WERI-Rb-1 (cell line): ENCODE measurements at regions not wholly inside any gene's neighbourhood (a gene's known extent, or its start where the extent isn't known, plus 50 kb on each side); places are given as distances from the start of the nearest gene placed in this dataset.

Experiments used
- DNase-seq: peaks from one replicate; pipeline ENCODE4 v3.0.0-alpha.2; 2020
- H3K27ac ChIP-seq: fragments of 250-450 bp; sonication (Bioruptor Pico); 2 replicates; pipeline ENCODE4 v1.5.1; 2020; ENCODE audit warnings: mild to moderate bottlenecking, moderate library complexity
- H3K27me3 ChIP-seq: fragments of 250-450 bp; sonication (Bioruptor Pico); 2 replicates; pipeline ENCODE4 v1.5.1; 2021; ENCODE audit warnings: mild to moderate bottlenecking, low read depth, moderate library complexity; ENCODE audit not compliant: insufficient read depth, severe bottlenecking
- H3K36me3 ChIP-seq: fragments of 250-450 bp; sonication (Bioruptor Pico); 2 replicates; pipeline ENCODE4 v1.5.1; 2020; ENCODE audit warnings: mild to moderate bottlenecking, moderate library complexity
- H3K4me3 ChIP-seq: 2 replicates; pipeline ENCODE4 v1.5.1; 2011; ENCODE audit warnings: low read depth, mild to moderate bottlenecking, control low read depth, low read length
- H3K9me3 ChIP-seq: fragments of 250-450 bp; sonication (Bioruptor Pico); 2 replicates; pipeline ENCODE4 v1.5.1; 2021; ENCODE audit warnings: mild to moderate bottlenecking, moderate library complexity; ENCODE audit not compliant: severe bottlenecking
- TF ChIP-seq, protein P1 (sequence below): IDR thresholded peaks from 2 replicates; pipeline ENCODE4 v1.5.1; 2011; ENCODE audit warnings: low read depth, mild to moderate bottlenecking, control low read depth, inconsistent platforms, low read length

DNA sequence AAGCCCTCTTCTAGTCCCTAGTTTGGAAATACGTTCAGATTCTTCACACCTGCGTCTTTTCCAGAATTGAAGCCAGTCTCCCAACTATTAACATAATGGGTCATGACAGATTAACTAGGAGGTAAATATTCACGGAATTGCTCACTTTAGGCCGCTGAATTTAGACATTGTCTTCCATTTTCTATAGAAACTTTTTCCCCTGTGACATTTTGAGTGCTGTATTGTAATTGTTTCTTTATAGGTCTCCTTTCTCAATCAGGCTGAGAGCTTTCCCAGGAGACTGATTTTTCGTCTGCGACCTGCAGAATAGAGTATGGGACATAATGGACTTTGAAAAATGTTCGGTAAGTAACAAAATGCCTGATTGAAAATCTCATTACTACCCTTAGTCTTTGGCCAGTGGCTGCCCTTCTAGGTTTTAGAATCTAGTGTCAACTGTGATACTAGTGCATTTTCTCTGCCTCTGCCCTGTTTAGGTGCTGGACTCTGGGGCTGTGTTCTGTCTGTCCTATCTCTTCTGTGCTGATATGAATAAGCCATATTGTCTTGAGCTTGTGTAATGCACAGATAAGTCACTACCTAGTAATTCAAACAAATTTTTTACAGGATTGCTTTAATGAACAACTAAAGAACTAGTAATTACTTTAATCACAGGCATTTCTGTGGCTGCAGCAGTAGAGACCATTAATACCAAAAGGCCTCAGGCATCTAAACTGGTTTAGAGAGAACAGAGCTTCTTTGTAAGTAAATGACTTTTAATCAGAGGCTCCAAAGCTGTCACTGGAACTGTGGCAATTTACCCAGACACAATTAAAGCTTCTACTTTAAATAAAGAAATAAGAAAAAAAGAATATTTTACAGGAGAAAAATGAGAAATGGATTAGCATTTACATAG lies 122.4 kb upstream of the FREM2 start:
- H3K36me3 ChIP-seq, result no peaks in the 10 kb centered on the region
- H3K27me3 ChIP-seq, result no peaks in the 10 kb centered on the region
- no peak overlapping the region for H3K4me3 ChIP-seq
- no peaks in the 10 kb centered on the region for H3K9me3 ChIP-seq
- TF ChIP-seq, protein P1, sequence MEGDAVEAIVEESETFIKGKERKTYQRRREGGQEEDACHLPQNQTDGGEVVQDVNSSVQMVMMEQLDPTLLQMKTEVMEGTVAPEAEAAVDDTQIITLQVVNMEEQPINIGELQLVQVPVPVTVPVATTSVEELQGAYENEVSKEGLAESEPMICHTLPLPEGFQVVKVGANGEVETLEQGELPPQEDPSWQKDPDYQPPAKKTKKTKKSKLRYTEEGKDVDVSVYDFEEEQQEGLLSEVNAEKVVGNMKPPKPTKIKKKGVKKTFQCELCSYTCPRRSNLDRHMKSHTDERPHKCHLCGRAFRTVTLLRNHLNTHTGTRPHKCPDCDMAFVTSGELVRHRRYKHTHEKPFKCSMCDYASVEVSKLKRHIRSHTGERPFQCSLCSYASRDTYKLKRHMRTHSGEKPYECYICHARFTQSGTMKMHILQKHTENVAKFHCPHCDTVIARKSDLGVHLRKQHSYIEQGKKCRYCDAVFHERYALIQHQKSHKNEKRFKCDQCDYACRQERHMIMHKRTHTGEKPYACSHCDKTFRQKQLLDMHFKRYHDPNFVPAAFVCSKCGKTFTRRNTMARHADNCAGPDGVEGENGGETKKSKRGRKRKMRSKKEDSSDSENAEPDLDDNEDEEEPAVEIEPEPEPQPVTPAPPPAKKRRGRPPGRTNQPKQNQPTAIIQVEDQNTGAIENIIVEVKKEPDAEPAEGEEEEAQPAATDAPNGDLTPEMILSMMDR, result no peak
- no peak for DNase-seq
- H3K27ac ChIP-seq, result no peak overlapping the region

DNA sequence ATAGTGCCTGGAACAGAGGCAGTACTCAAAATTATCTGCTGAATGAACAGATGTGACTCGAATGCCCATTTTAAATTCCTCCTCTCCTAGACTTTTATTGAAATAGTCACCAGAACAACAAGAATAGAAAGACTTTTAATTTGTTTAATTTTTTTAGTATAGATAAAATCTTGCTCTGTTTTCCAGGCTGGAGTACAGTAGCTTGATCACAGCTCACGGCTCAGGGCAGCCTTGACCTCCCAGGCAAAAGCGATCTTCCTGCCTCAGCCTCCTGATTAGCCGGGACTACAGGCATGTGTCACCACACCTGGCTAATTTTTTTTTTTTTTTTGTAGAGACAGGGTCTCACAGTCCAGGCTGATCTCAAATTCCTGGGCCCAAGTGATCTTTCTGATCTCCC lies 120.9 kb upstream of the FREM2 start:
- TF ChIP-seq, protein P1, result no peak
- no peaks in the 10 kb centered on the region for H3K9me3 ChIP-seq
- H3K27ac ChIP-seq, result no peak overlapping the region
- H3K36me3 ChIP-seq, result no peaks in the 10 kb centered on the region
- DNase-seq, result no peak
- H3K27me3 ChIP-seq, result no peaks in the 10 kb centered on the region
- no peak overlapping the region for H3K4me3 ChIP-seq

DNA sequence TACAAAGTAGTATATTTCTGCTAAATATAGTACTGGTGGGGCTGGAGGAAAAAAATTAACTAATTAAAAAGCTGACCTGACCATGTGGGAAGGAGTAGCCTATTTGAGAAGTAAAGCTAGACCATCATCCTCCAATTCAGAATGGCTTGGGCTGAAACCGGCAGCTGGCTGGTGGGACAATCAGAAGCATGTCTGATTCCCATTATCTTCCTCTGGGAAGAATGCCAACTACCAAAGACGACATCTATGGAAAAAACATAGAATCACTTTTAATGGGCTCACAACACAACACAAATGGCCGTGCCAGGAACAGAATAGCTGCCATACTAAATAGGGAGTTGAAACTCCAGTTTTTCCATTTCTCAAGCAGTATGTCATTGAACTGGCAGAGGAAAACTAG lies 120.4 kb upstream of the FREM2 start:
- no peak overlapping the region for H3K27ac ChIP-seq
- DNase-seq, result no peak
- H3K9me3 ChIP-seq, result no peaks in the 10 kb centered on the region
- H3K36me3 ChIP-seq, result no peaks in the 10 kb centered on the region
- H3K27me3 ChIP-seq, result no peaks in the 10 kb centered on the region
- H3K4me3 ChIP-seq, result no peak overlapping the region
- TF ChIP-seq, protein P1, result no peak

DNA sequence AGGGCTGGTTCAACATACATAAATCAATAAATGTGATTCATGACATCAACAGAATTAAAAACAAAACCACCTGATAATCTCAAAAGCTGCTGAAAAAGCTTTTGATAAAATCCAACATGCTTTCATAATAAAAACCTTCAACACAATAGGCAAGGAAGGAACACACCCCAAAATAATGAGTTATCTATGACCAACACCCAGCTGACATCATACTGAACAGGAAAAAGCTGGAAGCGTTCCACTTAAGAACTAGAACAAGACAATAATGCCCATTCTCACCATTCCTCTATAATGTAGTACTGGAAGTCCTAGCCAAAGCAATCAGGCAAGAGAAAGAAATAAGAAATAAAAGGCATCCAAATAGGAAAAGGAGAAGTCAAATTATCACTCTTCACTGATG lies 116.2 kb upstream of the FREM2 start:
- no peak overlapping the region for H3K4me3 ChIP-seq
- H3K27ac ChIP-seq, result no peak overlapping the region
- no peak for DNase-seq
- H3K27me3 ChIP-seq, result no peaks in the 10 kb centered on the region
- no peaks in the 10 kb centered on the region for H3K9me3 ChIP-seq
- no peaks in the 10 kb centered on the region for H3K36me3 ChIP-seq
- TF ChIP-seq, protein P1, result no peak

DNA sequence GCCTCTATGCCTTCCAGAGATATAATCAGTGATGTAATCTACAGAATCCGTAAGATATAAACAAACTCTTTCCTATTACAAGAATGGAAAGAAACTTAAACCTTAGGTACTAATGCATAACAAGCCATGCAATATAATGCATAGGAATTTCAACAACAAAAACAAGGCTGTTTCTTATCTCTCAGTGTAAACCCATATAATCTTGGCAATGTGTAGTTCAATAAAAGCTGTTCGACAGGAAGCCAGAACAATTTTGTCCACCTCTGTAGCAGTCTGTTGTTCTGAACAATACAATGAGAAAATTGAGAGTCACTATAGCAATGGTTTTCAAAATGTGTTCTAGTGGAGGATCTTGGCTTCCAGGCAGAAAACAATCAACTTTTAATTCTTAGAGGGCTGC lies 111.5 kb upstream of the FREM2 start:
- Histone ChIP-seq H3K36me3 (no peaks in the 10 kb centered on the region), H3K9me3 (no peaks in the 10 kb centered on the region), H3K27ac (no peak overlapping the region), H3K27me3 (no peaks in the 10 kb centered on the region), H3K4me3 (no peak overlapping the region)
- no peak for DNase-seq
- TF ChIP-seq, protein P1, result no peak

DNA sequence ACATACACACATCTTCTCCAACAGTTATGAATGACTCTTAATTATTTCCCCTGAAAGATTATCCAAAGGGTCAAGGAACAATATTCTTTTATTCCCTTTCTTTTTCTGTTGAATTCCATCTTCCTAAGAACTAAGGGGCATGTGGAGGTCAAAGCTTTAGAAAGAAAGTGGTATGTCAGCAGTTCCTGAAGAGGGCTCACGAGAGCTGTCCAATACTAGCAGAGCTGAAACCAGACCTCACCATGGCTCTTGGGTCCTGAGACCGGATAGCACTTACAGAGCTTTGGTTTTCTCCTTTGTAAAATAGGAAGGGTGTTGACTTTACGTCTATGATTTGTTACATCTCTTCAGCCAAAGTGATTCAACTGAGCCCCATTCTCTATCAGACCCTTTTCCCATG lies 109.8 kb upstream of the FREM2 start:
- no peaks in the 10 kb centered on the region for H3K9me3 ChIP-seq
- H3K36me3 ChIP-seq, result no peaks in the 10 kb centered on the region
- TF ChIP-seq, protein P1, result no peak
- no peak for DNase-seq
- no peak overlapping the region for H3K27ac ChIP-seq
- no peaks in the 10 kb centered on the region for H3K27me3 ChIP-seq
- H3K4me3 ChIP-seq, result no peak overlapping the region
